Sigmoid colon (tissue), 4 donors: ENCODE measurements at regions not wholly inside any gene's neighbourhood (a gene's known extent, or its start where the extent isn't known, plus 50 kb on each side); places are given as distances from the start of the nearest gene placed in this dataset.

Source experiments
- CTCF ChIP-seq, 4 experiments: fragments of 450-650 bp in 3 of 4; fragments of 200-600 bp in 1 of 4; IDR thresholded peaks; one replicate each; pipeline ENCODE4 v1.5.1; 2016 to 2019; ENCODE audit warnings: antibody characterized with exemption in 4 of 4, mild to moderate bottlenecking in 3 of 4, moderate library complexity in 2 of 4
- EP300 ChIP-seq, 4 donors: sonication (generic); formaldehyde crosslinking; IDR thresholded peaks; one replicate each; pipeline ENCODE4 v1.6.1; 2017; ENCODE audit warnings: antibody characterized with exemption in 4 of 4
- POLR2A ChIP-seq, 2 donors: fragments of 450-650 bp; IDR thresholded peaks; one replicate each; pipeline ENCODE4 v1.6.1; 2016; ENCODE audit warnings: antibody characterized with exemption in 2 of 2, mild to moderate bottlenecking in 2 of 2, moderate library complexity in 2 of 2
- POLR2AphosphoS5 ChIP-seq, 4 donors: sonication (generic); formaldehyde crosslinking; IDR thresholded peaks; one replicate each; pipeline ENCODE4 v1.6.1; 2017; ENCODE audit warnings: antibody characterized with exemption in 4 of 4

GRCh38 chr4:121252224-121252806 is 88.2 kb upstream of the TNIP3 start:
- peak; percentile 24 to 76 (median 56) for TF ChIP-seq CTCF (IDR thresholded peaks at IDR 0.05)
- TF ChIP-seq POLR2AphosphoS5 (IDR thresholded peaks at IDR 0.05) = no peak
- no peak for TF ChIP-seq POLR2A (IDR thresholded peaks at IDR 0.05)
- no peak for TF ChIP-seq EP300 (IDR thresholded peaks at IDR 0.05)
